ENCODE measurements at regions not wholly inside any gene's neighbourhood (a gene's known extent, or its start where the extent isn't known, plus 50 kb on each side); places are given as distances from the start of the nearest gene placed in this dataset.

DNA sequence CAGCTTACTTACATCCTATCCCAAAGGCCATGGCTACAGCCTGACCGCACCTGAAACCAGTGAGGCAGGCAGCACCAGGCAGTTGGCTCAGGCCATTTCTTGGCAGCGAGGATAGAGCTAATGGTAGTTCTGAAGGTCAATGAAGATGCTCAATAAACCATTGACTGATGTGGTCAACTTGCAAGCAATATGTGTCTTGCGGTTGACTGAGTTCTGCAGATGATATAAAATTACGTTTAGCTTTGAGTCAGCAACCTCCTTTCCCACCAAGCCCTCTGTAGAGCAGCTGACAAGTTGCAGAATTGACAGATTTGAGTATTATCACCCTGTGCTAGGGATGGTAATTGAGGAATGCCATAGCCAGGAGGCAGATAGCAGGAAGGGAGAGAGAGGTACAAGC is 189.0 kb upstream of the PUM3 start:
- TF ChIP-seq POLR2A (IDR thresholded peaks at IDR 0.05) (no peak), POLR2AphosphoS5 (IDR thresholded peaks at IDR 0.05) (no peak), EP300 (IDR thresholded peaks at IDR 0.05) (no peak)
- TF ChIP-seq, protein P1, sequence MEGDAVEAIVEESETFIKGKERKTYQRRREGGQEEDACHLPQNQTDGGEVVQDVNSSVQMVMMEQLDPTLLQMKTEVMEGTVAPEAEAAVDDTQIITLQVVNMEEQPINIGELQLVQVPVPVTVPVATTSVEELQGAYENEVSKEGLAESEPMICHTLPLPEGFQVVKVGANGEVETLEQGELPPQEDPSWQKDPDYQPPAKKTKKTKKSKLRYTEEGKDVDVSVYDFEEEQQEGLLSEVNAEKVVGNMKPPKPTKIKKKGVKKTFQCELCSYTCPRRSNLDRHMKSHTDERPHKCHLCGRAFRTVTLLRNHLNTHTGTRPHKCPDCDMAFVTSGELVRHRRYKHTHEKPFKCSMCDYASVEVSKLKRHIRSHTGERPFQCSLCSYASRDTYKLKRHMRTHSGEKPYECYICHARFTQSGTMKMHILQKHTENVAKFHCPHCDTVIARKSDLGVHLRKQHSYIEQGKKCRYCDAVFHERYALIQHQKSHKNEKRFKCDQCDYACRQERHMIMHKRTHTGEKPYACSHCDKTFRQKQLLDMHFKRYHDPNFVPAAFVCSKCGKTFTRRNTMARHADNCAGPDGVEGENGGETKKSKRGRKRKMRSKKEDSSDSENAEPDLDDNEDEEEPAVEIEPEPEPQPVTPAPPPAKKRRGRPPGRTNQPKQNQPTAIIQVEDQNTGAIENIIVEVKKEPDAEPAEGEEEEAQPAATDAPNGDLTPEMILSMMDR (IDR thresholded peaks at IDR 0.05) = no peak
- ATAC-seq (ENCODE audit: low FRiP score in 2 of 2) (no peak), DNase-seq (no peak)
- H3K9me3 ChIP-seq = no peaks in the 10 kb centered on the region
- H3K27ac ChIP-seq = no peak overlapping the region
- WGBS, 2 donors = 69 to 90% methylated on average over 3 to 4 of the region's 4 CpGs
- no peaks in the 10 kb centered on the region for H3K27me3 ChIP-seq
- no peaks in the 10 kb centered on the region for H3K36me3 ChIP-seq
- no peak overlapping the region for H3K4me3 ChIP-seq
- H3K4me1 ChIP-seq = no peaks in the 10 kb centered on the region

DNA sequence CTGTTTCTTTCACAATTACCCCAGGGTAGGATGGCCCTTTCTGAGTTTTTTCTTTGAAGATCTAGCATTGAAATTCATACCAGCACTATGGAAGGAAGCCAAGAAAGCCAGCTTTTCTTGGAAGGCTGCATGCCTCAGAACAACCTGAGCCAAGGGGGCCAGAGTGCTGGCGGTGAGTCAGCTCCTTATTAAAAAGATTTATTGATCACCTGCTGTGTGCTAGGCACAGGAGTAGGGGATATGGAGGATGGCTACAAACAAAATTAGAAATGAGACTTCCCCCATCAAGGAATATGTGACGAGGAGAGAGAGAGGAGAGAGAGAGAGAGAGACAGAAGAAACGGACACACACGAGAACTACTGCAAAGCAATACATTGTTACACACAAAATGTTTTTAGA is 184.6 kb upstream of the PUM3 start:
- H3K4me1 ChIP-seq = no peaks in the 10 kb centered on the region
- WGBS, 2 donors = 74 to 86% methylated on average over 4 of the region's 4 CpGs
- H3K27me3 ChIP-seq = no peaks in the 10 kb centered on the region
- no peaks in the 10 kb centered on the region for H3K36me3 ChIP-seq
- DNase-seq = no peak
- H3K27ac ChIP-seq = no peak overlapping the region
- H3K9me3 ChIP-seq = no peaks in the 10 kb centered on the region
- no peak for TF ChIP-seq POLR2A (IDR thresholded peaks at IDR 0.05)
- no peak overlapping the region for H3K4me3 ChIP-seq
- ATAC-seq (ENCODE audit: low FRiP score in 2 of 2) = no peak

DNA sequence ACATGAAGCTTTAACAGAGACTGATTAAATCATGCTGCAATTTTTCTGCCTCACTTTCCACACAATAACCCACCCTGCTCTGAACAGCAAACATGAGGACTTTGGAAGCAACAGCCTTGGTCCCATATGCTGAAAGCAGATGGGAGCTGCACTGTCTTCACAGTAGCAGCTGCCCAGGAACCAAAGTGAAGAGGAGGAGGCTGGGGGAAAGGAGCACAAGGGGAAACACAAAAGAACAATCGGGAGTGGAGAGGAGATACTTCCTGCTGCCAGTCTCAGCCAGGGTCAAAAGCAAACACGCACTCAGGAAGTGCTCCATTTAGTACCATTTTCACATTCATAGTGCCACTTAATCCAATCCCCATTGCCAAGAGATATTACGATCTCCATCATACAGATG is 183.3 kb upstream of the PUM3 start:
- no peaks in the 10 kb centered on the region for H3K9me3 ChIP-seq
- ATAC-seq (ENCODE audit: low FRiP score in 2 of 2) = no peak
- H3K27ac ChIP-seq = no peak overlapping the region
- no peak for TF ChIP-seq POLR2AphosphoS5 (IDR thresholded peaks at IDR 0.05)
- TF ChIP-seq POLR2A (IDR thresholded peaks at IDR 0.05) = no peak
- TF ChIP-seq EP300 (IDR thresholded peaks at IDR 0.05) = no peak
- no peaks in the 10 kb centered on the region for H3K36me3 ChIP-seq
- H3K27me3 ChIP-seq = no peaks in the 10 kb centered on the region
- DNase-seq = no peak
- WGBS, 2 donors = 31 to 39% methylated on average over 3 of the region's 3 CpGs
- H3K4me1 ChIP-seq = no peaks in the 10 kb centered on the region
- H3K4me3 ChIP-seq = no peak overlapping the region

DNA sequence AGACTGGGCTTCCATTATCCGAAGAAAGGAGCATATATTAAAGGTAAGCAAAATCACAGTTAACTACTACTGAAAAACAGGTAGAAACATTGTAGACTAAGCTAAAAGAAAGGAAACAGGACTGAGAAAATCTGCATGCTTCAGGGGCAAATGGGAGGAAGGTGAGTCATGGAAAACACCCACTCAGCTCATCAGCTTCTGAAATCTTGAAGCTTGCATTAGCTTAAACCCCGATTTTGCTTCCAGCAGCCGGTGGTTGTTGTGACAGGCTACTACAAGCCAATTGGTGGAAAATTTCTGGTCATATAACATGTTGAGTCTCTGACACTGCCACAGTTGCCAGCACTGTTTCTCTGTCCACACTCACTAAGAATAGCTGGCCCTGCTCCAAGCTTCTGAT is 179.6 kb upstream of the PUM3 start:
- Histone ChIP-seq H3K9me3 (no peaks in the 10 kb centered on the region), H3K36me3 (no peaks in the 10 kb centered on the region), H3K27me3 (no peaks in the 10 kb centered on the region), H3K4me3 (no peak overlapping the region), H3K27ac (no peak overlapping the region), H3K4me1 (no peaks in the 10 kb centered on the region)
- no peak for TF ChIP-seq POLR2AphosphoS5 (IDR thresholded peaks at IDR 0.05)
- TF ChIP-seq, protein P1 (IDR thresholded peaks at IDR 0.05) = no peak
- TF ChIP-seq POLR2A (IDR thresholded peaks at IDR 0.05) = no peak
- no peak for ATAC-seq (ENCODE audit: low FRiP score in 2 of 2)
- WGBS, 2 donors = 77 to 86% methylated on average over 3 of the region's 3 CpGs
- no peak for DNase-seq

DNA sequence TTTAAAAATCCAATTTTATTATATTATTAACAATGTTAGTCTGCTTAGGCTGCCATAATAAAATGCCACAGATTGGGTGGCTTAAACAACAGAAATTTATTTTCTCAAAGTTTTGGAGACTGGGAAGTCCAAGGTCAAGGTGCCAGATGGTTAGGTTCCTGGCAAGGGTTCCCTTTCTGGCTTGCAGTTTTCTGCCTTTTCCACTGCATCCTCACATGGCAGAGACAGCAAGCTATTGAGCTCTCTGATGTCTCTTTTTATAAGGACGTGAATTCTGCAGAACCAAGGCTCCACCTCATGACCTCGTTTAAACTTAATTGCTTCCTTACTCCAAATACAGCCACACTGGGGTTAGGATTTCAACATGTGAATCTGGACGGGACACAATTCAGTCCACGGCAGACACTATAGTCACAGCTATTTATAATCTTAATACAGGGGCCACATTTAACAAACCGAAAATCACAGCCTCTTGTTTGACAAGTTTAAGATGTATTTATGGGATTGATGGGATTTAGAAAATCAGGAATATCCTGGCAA is 174.9 kb upstream of the PUM3 start:
- no peak overlapping the region for H3K4me3 ChIP-seq
- 40 to 47% methylated on average over 5 of the region's 5 CpGs for WGBS, 2 donors
- TF ChIP-seq, protein P1 (IDR thresholded peaks at IDR 0.05) = no peak
- TF ChIP-seq POLR2AphosphoS5 (IDR thresholded peaks at IDR 0.05) (no peak), POLR2A (IDR thresholded peaks at IDR 0.05) (no peak), EP300 (IDR thresholded peaks at IDR 0.05) (no peak)
- no peaks in the 10 kb centered on the region for H3K27me3 ChIP-seq
- no peaks in the 10 kb centered on the region for H3K9me3 ChIP-seq
- no peak for ATAC-seq (ENCODE audit: low FRiP score in 2 of 2)
- no peak overlapping the region for H3K27ac ChIP-seq
- H3K4me1 ChIP-seq = no peaks in the 10 kb centered on the region
- no peaks in the 10 kb centered on the region for H3K36me3 ChIP-seq
- no peak for DNase-seq

DNA sequence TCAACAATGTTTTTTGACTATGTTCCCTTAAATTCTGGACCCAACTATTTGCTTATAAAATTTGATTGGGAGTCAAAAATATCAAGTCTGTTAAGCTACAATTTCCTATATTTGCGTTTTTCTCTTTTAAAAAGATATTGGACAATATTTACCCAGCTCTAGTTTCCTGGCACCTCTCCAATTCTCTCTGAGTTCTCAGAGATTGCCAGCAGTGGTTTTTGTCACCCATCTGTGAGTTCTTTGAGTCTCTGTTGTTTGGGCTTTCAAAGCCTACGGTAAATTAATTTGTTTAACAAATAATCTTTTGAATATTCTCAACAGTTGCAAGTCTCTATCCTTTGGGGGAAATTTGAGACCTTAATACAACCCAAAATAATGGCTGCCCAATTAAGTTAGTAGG is 174.2 kb upstream of the PUM3 start:
- Histone ChIP-seq H3K27me3 (no peaks in the 10 kb centered on the region), H3K4me1 (no peaks in the 10 kb centered on the region), H3K4me3 (no peak overlapping the region), H3K36me3 (no peaks in the 10 kb centered on the region), H3K27ac (no peak overlapping the region), H3K9me3 (no peaks in the 10 kb centered on the region)
- TF ChIP-seq, protein P1 (IDR thresholded peaks at IDR 0.05) = no peak
- TF ChIP-seq EP300 (IDR thresholded peaks at IDR 0.05) (no peak), POLR2AphosphoS5 (IDR thresholded peaks at IDR 0.05) (no peak), POLR2A (IDR thresholded peaks at IDR 0.05) (no peak)
- ATAC-seq (ENCODE audit: low FRiP score in 2 of 2) (no peak), DNase-seq (no peak)
- 52 to 56% methylated on average over 2 of the region's 2 CpGs for WGBS, 2 donors
